Renal pelvis (tissue), 1 donor: ENCODE measurements at regions not wholly inside any gene's neighbourhood (a gene's known extent, or its start where the extent isn't known, plus 50 kb on each side); places are given as distances from the start of the nearest gene placed in this dataset.

Source experiments
- DNase-seq: peaks from one replicate; pipeline ENCODE4 v3.0.0-alpha.2; 2013

GRCh38 chr13:30845297-30846214 lies 60.5 kb upstream of the MEDAG start:
- DNase-seq, result no peak

DNA sequence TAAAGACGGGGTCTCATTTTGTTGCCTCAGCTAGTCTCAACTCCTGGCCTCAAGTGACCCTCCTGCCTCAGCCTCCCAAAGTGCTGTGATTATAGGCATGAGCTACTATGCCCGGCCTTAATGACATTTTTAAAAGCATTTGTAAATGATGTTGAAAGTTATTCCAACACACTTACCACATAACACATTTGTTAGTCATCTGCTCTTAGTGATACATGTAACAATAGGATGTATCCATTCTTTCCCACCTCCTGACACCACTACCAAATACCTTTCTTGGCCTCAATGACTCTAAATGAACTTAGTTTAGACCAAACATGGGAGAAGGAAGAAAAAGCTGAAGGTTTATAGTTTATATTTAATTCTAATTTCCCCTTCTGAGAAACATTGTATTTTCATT lies 59.8 kb upstream of the MEDAG start:
- no peak for DNase-seq

DNA sequence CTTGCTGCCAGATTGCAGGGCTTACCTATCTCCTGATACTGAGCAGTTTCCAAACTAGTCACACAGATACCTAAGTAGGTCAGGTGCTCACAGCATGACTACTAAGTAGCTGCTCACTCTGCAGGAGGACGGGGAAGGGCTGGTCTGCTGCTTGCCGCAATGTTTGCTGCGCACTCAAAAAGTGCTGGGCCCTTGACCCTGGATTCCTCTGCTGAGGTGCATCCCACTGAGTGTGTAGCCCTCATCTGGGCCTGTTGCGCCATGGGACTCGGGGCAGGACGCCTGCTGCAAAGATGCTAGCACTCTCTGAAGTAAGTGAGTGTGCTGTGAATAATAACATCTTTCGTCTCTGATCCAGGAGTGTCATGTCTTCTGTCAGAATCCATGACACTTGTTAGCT lies 59.2 kb upstream of the MEDAG start:
- DNase-seq, result no peak

- DNase-seq, result no peak
Measured at GRCh38 chr13:30847650-30848307, 58.3 kb upstream of the MEDAG start.

- DNase-seq, result no peak
Measured at GRCh38 chr13:30848332-30849027, 57.6 kb upstream of the MEDAG start.

GRCh38 chr13:30849611-30850010 lies 56.5 kb upstream of the MEDAG start:
- no peak for DNase-seq

- no peak for DNase-seq
Measured at GRCh38 chr13:30850204-30850866, 55.7 kb upstream of the MEDAG start.

GRCh38 chr13:30850867-30851211 lies 55.2 kb upstream of the MEDAG start:
- DNase-seq, result no peak

DNA sequence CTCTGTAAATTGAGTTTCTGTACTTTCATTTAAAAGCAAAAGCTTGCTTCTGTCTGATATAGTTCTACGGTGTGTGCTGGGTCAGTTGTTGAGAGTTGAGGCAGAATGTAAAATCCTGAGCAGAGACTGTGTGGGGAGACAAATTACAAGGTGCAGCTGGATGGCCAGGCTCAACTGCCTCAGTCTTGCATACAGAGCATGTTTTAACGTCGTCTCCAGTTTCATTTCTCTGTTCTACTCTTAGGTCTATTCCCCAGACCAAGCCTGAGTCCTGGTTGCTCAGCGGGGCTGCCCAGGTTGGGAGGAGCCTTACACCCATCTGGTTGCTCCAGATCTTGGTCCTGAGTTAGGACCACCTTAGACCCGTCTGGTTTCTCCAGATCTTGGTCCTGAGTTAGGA lies 54.4 kb upstream of the MEDAG start:
- no peak for DNase-seq

GRCh38 chr13:30855569-30855968 lies 50.5 kb upstream of the MEDAG start:
- DNase-seq, result no peak

DNA sequence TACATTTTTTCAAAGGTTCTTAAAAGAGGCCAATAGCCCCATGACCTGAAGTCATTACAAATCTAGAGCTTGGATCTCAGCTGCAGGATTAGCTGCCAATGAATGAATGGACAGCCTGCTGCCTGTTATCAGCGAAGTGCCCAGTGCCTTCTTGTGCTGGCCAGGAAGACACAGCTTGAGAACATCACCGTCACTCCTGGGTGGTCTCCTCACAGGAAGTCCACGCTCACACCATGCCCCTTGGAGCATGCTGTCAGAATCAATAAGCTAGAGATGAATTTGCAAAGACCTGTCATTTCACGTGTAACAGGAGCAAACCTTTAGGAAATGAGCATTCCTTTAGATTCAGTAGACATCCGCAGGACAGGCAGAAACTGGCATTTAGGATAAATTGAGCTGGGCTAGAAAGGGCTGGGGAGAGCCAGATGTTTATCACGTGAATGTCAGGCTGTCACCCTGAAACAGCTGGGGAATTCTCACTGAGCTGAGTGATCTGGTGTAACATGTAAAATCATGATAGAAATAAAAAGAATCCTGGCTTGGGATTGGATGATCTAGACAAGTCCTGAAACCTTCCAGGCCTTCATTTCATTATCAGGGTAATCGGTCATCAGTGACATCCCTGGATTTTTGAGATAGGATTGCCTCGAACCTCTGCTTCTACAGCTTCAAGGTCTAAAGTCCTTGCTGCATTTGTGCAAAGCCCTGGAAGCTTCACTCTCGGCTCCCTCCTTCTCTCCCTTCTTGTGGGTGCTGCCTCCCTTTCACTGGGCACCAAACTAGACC lies 49.9 kb upstream of the MEDAG start:
- DNase-seq, result no peak
